GM12864 (cell line): ENCODE measurements at regions not wholly inside any gene's neighbourhood (a gene's known extent, or its start where the extent isn't known, plus 50 kb on each side); places are given as distances from the start of the nearest gene placed in this dataset.
"Not testable (repeated sequence)": the region's sequence is repeated elsewhere in the genome, so short reads cannot be mapped to it uniquely, and the experiment has no call there.

Experiments used
- DNase-seq: peaks from one replicate; pipeline ENCODE4 v3.0.0-alpha.2; 2011; ENCODE audit warnings: low read depth
- H3K4me3 ChIP-seq: 2 replicates; pipeline ENCODE4 v1.5.1; 2011; ENCODE audit warnings: mild to moderate bottlenecking, low read depth, low read length, control low read depth
- CTCF ChIP-seq: IDR thresholded peaks from 2 replicates; pipeline ENCODE4 v1.5.1; 2011; ENCODE audit warnings: low read depth, mild to moderate bottlenecking, moderate library complexity, low read length, control low read depth, inconsistent platforms; ENCODE audit errors: missing control alignments

GRCh38 chr5:68685863-68686262 lies 408.0 kb upstream of the SLC30A5 start:
- no peak for DNase-seq
- H3K4me3 ChIP-seq = no peak overlapping the region
- TF ChIP-seq CTCF = no peak

GRCh38 chr5:68688547-68688946 lies 405.3 kb upstream of the SLC30A5 start:
- DNase-seq = no peak

GRCh38 chr5:68689010-68689409 lies 404.8 kb upstream of the SLC30A5 start:
- no peak overlapping the region for H3K4me3 ChIP-seq
- DNase-seq = no peak
- TF ChIP-seq CTCF = no peak

More at GRCh38 chr5:68688547-68688946, 405.3 kb upstream of the SLC30A5 start:
- H3K4me3 ChIP-seq = no peak overlapping the region
- TF ChIP-seq CTCF = no peak

- not testable (repeated sequence) for H3K4me3 ChIP-seq, DNase-seq
Measured at GRCh38 chr5:68691874-68692273, 401.9 kb upstream of the SLC30A5 start.

GRCh38 chr5:68698025-68698940 lies 395.5 kb upstream of the SLC30A5 start:
- DNase-seq = no peak
- H3K4me3 ChIP-seq = no peak overlapping the region
- TF ChIP-seq CTCF = no peak

- no peak for TF ChIP-seq CTCF
- H3K4me3 ChIP-seq = no peak overlapping the region
- DNase-seq = no peak
Measured at GRCh38 chr5:68699966-68700365, 393.8 kb upstream of the SLC30A5 start.

GRCh38 chr5:68707575-68707974 lies 386.2 kb upstream of the SLC30A5 start:
- DNase-seq = no peak
- TF ChIP-seq CTCF = no peak
- H3K4me3 ChIP-seq = no peak overlapping the region
